Neural cell (in vitro differentiated cells): ENCODE measurements at regions not wholly inside any gene's neighbourhood (a gene's known extent, or its start where the extent isn't known, plus 50 kb on each side); places are given as distances from the start of the nearest gene placed in this dataset.

ENCODE experiments used
- H2AFZ ChIP-seq: fragments of 200-600, 300-800 bp; sonication (generic), shearing (Covaris generic); 2 replicates; pipeline ENCODE4 v1.6.0; 2014; ENCODE audit warnings: low read depth, mild to moderate bottlenecking, antibody characterized with exemption, low read length, moderate library complexity
- H3F3A ChIP-seq: fragments of 200-600 bp; shearing (Covaris generic); 2 replicates; pipeline ENCODE4 v1.6.1; 2016; ENCODE audit warnings: mild to moderate bottlenecking, moderate library complexity, mixed read lengths, antibody characterized with exemption, low read length; ENCODE audit not compliant: insufficient read depth, poor library complexity, severe bottlenecking
- H3K27ac ChIP-seq: fragments of 200-600, 300-800 bp; sonication (generic), shearing (Covaris generic); 2 replicates; pipeline ENCODE4 v1.5.1; 2014; ENCODE audit warnings: mild to moderate bottlenecking, low read length, moderate library complexity
- H3K27me3 ChIP-seq: fragments of 300-800, 200-600 bp; sonication (generic), shearing (Covaris generic); 2 replicates; pipeline ENCODE4 v1.6.0; 2014; ENCODE audit warnings: mild to moderate bottlenecking, low read depth, low read length, moderate library complexity; ENCODE audit not compliant: insufficient read depth
- H3K36me3 ChIP-seq: fragments of 300-800, 200-600 bp; sonication (generic), shearing (Covaris generic); 2 replicates; pipeline ENCODE4 v1.5.1; 2014; ENCODE audit warnings: mild to moderate bottlenecking, antibody characterized with exemption, low read length, moderate library complexity; ENCODE audit not compliant: insufficient read depth
- H3K4me2 ChIP-seq: fragments of 300-800, 200-600 bp; sonication (generic), shearing (Covaris generic); 2 replicates; pipeline ENCODE4 v1.6.0; 2014; ENCODE audit warnings: mild to moderate bottlenecking, low read length
- H3K4me3 ChIP-seq: fragments of 300-800, 200-600 bp; sonication (generic), shearing (Covaris generic); 2 replicates; pipeline ENCODE4 v1.5.1; 2014; ENCODE audit warnings: mild to moderate bottlenecking, low read length, moderate library complexity
- H3K79me2 ChIP-seq: fragments of 200-600 bp; shearing (Covaris generic); replicated peaks from 2 replicates; pipeline ENCODE4 v1.6.0; 2014; ENCODE audit warnings: mild to moderate bottlenecking, low read length, moderate library complexity; ENCODE audit not compliant: insufficient read depth
- H3K9ac ChIP-seq: fragments of 300-800, 200-600 bp; sonication (generic), shearing (Covaris generic); 2 replicates; pipeline ENCODE4 v1.6.1; 2016; ENCODE audit warnings: mild to moderate bottlenecking, low read length, mixed read lengths
- H3K9me2 ChIP-seq: fragments of 200-600 bp; shearing (Covaris generic); 2 replicates; pipeline ENCODE4 v1.6.1; 2016; ENCODE audit warnings: mild to moderate bottlenecking, low read length, mixed read lengths; ENCODE audit not compliant: insufficient read depth
- H3K9me3 ChIP-seq: fragments of 200-600, 300-800 bp; sonication (generic), shearing (Covaris generic); 2 replicates; pipeline ENCODE4 v1.6.1; 2016; ENCODE audit warnings: mild to moderate bottlenecking, mixed run types, low read length, moderate library complexity, mixed read lengths
- H4K20me1 ChIP-seq: fragments of 200-600 bp; shearing (Covaris generic); 2 replicates; pipeline ENCODE4 v1.6.1; 2016; ENCODE audit warnings: mild to moderate bottlenecking, mixed run types; ENCODE audit not compliant: insufficient read depth
- CTCF ChIP-seq: fragments of 450-650 bp; IDR thresholded peaks from 2 replicates; pipeline ENCODE4 v1.5.1; 2014; ENCODE audit warnings: antibody characterized with exemption, mild to moderate bottlenecking, moderate library complexity; ENCODE audit not compliant: poor library complexity, severe bottlenecking
- EP300 ChIP-seq: fragments of 450-650 bp; conservative IDR thresholded peaks from 2 replicates; pipeline ENCODE4 v1.6.1; 2014; ENCODE audit warnings: antibody characterized with exemption, mild to moderate bottlenecking, moderate library complexity; ENCODE audit not compliant: poor library complexity, severe bottlenecking
- EZH2 ChIP-seq: fragments of 200-600, 300-800 bp; shearing (Covaris generic), sonication (generic); IDR thresholded peaks from 2 replicates; pipeline ENCODE4 v1.6.1; 2014; ENCODE audit warnings: antibody characterized with exemption, low read length, borderline replicate concordance, mild to moderate bottlenecking; ENCODE audit not compliant: insufficient read depth, poor library complexity, severe bottlenecking
- MXI1 ChIP-seq: fragments of 450-650 bp; conservative IDR thresholded peaks from 2 replicates; pipeline ENCODE4 v1.6.1; 2014; ENCODE audit warnings: antibody characterized with exemption, mild to moderate bottlenecking; ENCODE audit not compliant: poor library complexity, severe bottlenecking
- POLR2AphosphoS5 ChIP-seq: IDR thresholded peaks from 2 replicates; pipeline ENCODE4 v1.6.1; 2012
- RAD21 ChIP-seq: fragments of 450-650 bp; conservative IDR thresholded peaks from 2 replicates; pipeline ENCODE4 v1.6.1; 2014; ENCODE audit warnings: antibody characterized with exemption, mild to moderate bottlenecking, moderate library complexity
- SMC3 ChIP-seq: fragments of 450-650 bp; conservative IDR thresholded peaks from 2 replicates; pipeline ENCODE4 v1.6.1; 2014; ENCODE audit warnings: antibody characterized with exemption, mild to moderate bottlenecking, moderate library complexity; ENCODE audit not compliant: poor library complexity
- TAF1 ChIP-seq: IDR thresholded peaks from 2 replicates; pipeline ENCODE4 v1.6.1; 2012; ENCODE audit warnings: low read depth
- TF ChIP-seq, protein P1 (sequence below): IDR thresholded peaks from 2 replicates; pipeline ENCODE4 v1.6.1; 2012; ENCODE audit warnings: borderline replicate concordance

DNA sequence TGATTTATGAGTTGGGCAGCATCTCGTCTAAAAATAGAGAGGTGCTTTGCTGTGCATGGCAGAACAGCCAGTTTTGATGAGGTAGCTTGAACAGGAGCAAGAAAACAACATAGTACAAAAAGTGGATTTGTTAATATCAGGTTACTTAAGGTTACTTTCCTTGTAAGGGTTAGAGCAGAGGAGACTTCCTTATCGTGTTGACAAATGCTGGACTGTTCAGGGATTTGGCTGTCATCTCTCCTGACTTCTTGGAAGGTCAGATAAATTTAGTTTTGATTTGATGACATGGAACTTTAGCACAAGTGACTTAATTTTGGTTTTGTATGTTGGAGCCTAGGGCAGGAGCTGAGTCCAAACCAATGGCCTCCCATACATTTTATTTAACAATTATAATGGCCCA is 163.9 kb upstream of the ELAC2 start:
- Histone ChIP-seq H3K4me2 (no peak overlapping the region), H3K9me2 (no peaks in the 10 kb centered on the region), H4K20me1 (no peaks in the 10 kb centered on the region), H3F3A (no peaks in the 10 kb centered on the region), H3K9me3 (no peaks in the 10 kb centered on the region), H3K27me3 (no peaks in the 10 kb centered on the region), H3K79me2 (no peaks in the 10 kb centered on the region), H2AFZ (no peak overlapping the region), H3K4me3 (no peak overlapping the region), H3K27ac (no peak overlapping the region), H3K36me3 (no peaks in the 10 kb centered on the region), H3K9ac (no peak overlapping the region)
- TF ChIP-seq EZH2 (no peak), EP300 (no peak), SMC3 (no peak), MXI1 (no peak), RAD21 (no peak), CTCF (no peak), POLR2AphosphoS5 (no peak)
- TF ChIP-seq, protein P1, sequence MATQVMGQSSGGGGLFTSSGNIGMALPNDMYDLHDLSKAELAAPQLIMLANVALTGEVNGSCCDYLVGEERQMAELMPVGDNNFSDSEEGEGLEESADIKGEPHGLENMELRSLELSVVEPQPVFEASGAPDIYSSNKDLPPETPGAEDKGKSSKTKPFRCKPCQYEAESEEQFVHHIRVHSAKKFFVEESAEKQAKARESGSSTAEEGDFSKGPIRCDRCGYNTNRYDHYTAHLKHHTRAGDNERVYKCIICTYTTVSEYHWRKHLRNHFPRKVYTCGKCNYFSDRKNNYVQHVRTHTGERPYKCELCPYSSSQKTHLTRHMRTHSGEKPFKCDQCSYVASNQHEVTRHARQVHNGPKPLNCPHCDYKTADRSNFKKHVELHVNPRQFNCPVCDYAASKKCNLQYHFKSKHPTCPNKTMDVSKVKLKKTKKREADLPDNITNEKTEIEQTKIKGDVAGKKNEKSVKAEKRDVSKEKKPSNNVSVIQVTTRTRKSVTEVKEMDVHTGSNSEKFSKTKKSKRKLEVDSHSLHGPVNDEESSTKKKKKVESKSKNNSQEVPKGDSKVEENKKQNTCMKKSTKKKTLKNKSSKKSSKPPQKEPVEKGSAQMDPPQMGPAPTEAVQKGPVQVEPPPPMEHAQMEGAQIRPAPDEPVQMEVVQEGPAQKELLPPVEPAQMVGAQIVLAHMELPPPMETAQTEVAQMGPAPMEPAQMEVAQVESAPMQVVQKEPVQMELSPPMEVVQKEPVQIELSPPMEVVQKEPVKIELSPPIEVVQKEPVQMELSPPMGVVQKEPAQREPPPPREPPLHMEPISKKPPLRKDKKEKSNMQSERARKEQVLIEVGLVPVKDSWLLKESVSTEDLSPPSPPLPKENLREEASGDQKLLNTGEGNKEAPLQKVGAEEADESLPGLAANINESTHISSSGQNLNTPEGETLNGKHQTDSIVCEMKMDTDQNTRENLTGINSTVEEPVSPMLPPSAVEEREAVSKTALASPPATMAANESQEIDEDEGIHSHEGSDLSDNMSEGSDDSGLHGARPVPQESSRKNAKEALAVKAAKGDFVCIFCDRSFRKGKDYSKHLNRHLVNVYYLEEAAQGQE = no peak

- H3K9ac ChIP-seq = no peak overlapping the region
- no peaks in the 10 kb centered on the region for H3K27me3 ChIP-seq
- H3K36me3 ChIP-seq = no peaks in the 10 kb centered on the region
- no peaks in the 10 kb centered on the region for H3K9me3 ChIP-seq
- H4K20me1 ChIP-seq = no peaks in the 10 kb centered on the region
- H3K4me2 ChIP-seq = no peak overlapping the region
- H2AFZ ChIP-seq = no peak overlapping the region
- H3K4me3 ChIP-seq = no peak overlapping the region
- H3F3A ChIP-seq = no peaks in the 10 kb centered on the region
- no peaks in the 10 kb centered on the region for H3K79me2 ChIP-seq
- TF ChIP-seq MXI1 = no peak
- TF ChIP-seq SMC3 = no peak
- no peak for TF ChIP-seq CTCF
- no peak for TF ChIP-seq EZH2
- no peak for TF ChIP-seq POLR2AphosphoS5
- TF ChIP-seq TAF1 = no peak
- TF ChIP-seq EP300 = no peak
- no peak for TF ChIP-seq RAD21
- TF ChIP-seq, protein P1 = no peak
- H3K9me2 ChIP-seq = no peaks in the 10 kb centered on the region
- H3K27ac ChIP-seq = no peak overlapping the region
These were observed 158.6 kb upstream of the ELAC2 start for GRCh38 chr17:13176436-13176835.
